ENCODE measurements at regions not wholly inside any gene's neighbourhood (a gene's known extent, or its start where the extent isn't known, plus 50 kb on each side); places are given as distances from the start of the nearest gene placed in this dataset.

GRCh38 chr14:54337314-54337713, 59.5 kb upstream of the CDKN3 start:
- no peaks in the 10 kb centered on the region for H3K9me3 ChIP-seq (ENCODE audit: control insufficient read depth, insufficient read depth, low read length)
- H3K27me3 ChIP-seq (ENCODE audit: control insufficient read depth, insufficient read depth, low read length) = no peaks in the 10 kb centered on the region
- H3K36me3 ChIP-seq (ENCODE audit: control insufficient read depth, insufficient read depth, low read length) = no peaks in the 10 kb centered on the region
- H3K9ac ChIP-seq (ENCODE audit: low read depth, low read length) = no peak overlapping the region
- peaks cover 29% of the 10 kb centered on the region for H3K4me1 ChIP-seq (ENCODE audit: control insufficient read depth, insufficient read depth, low read length)
- no peak overlapping the region for H3K27ac ChIP-seq (ENCODE audit: low read depth, low read length)
- no peak overlapping the region for H3K4me3 ChIP-seq (ENCODE audit: low read depth, low read length)

- no peak overlapping the region for H3K9ac ChIP-seq (ENCODE audit: low read depth, low read length)
- H3K27ac ChIP-seq (ENCODE audit: low read depth, low read length) = no peak overlapping the region
- no peaks in the 10 kb centered on the region for H3K9me3 ChIP-seq (ENCODE audit: control insufficient read depth, insufficient read depth, low read length)
- H3K4me3 ChIP-seq (ENCODE audit: low read depth, low read length) = no peak overlapping the region
- no peaks in the 10 kb centered on the region for H3K27me3 ChIP-seq (ENCODE audit: control insufficient read depth, insufficient read depth, low read length)
- no peaks in the 10 kb centered on the region for H3K36me3 ChIP-seq (ENCODE audit: control insufficient read depth, insufficient read depth, low read length)
- H3K4me1 ChIP-seq (ENCODE audit: control insufficient read depth, insufficient read depth, low read length) = peaks cover 29% of the 10 kb centered on the region
Observed at GRCh38 chr14:54338696-54339317, 58.0 kb upstream of the CDKN3 start.

GRCh38 chr14:54339771-54340170, 57.0 kb upstream of the CDKN3 start:
- H3K27ac ChIP-seq (ENCODE audit: low read depth, low read length) = peak overlapping the region; percentile 28
- no peak overlapping the region for H3K9ac ChIP-seq (ENCODE audit: low read depth, low read length)
- no peaks in the 10 kb centered on the region for H3K9me3 ChIP-seq (ENCODE audit: control insufficient read depth, insufficient read depth, low read length)
- no peaks in the 10 kb centered on the region for H3K36me3 ChIP-seq (ENCODE audit: control insufficient read depth, insufficient read depth, low read length)
- peaks cover 29% of the 10 kb centered on the region for H3K4me1 ChIP-seq (ENCODE audit: control insufficient read depth, insufficient read depth, low read length)
- H3K4me3 ChIP-seq (ENCODE audit: low read depth, low read length) = no peak overlapping the region
- H3K27me3 ChIP-seq (ENCODE audit: control insufficient read depth, insufficient read depth, low read length) = no peaks in the 10 kb centered on the region

- Histone ChIP-seq H3K9ac (ENCODE audit: low read depth, low read length) (no peak overlapping the region), H3K4me3 (ENCODE audit: low read depth, low read length) (no peak overlapping the region)
Observed at GRCh38 chr14:54342806-54343205, 54.0 kb upstream of the CDKN3 start.

GRCh38 chr14:54343272-54344121, 53.3 kb upstream of the CDKN3 start:
- Histone ChIP-seq H3K36me3 (ENCODE audit: control insufficient read depth, insufficient read depth, low read length) (no peaks in the 10 kb centered on the region), H3K9ac (ENCODE audit: low read depth, low read length) (no peak overlapping the region), H3K27ac (ENCODE audit: low read depth, low read length) (no peak overlapping the region), H3K9me3 (ENCODE audit: control insufficient read depth, insufficient read depth, low read length) (no peaks in the 10 kb centered on the region), H3K4me1 (ENCODE audit: control insufficient read depth, insufficient read depth, low read length) (peaks cover 29% of the 10 kb centered on the region), H3K27me3 (ENCODE audit: control insufficient read depth, insufficient read depth, low read length) (no peaks in the 10 kb centered on the region), H3K4me3 (ENCODE audit: low read depth, low read length) (no peak overlapping the region)

More at GRCh38 chr14:54342806-54343205, 54.0 kb upstream of the CDKN3 start:
- Histone ChIP-seq H3K4me1 (ENCODE audit: control insufficient read depth, insufficient read depth, low read length) (peaks cover 29% of the 10 kb centered on the region), H3K27me3 (ENCODE audit: control insufficient read depth, insufficient read depth, low read length) (no peaks in the 10 kb centered on the region), H3K27ac (ENCODE audit: low read depth, low read length) (no peak overlapping the region), H3K36me3 (ENCODE audit: control insufficient read depth, insufficient read depth, low read length) (no peaks in the 10 kb centered on the region), H3K9me3 (ENCODE audit: control insufficient read depth, insufficient read depth, low read length) (no peaks in the 10 kb centered on the region)

GRCh38 chr14:54344445-54344844, 52.4 kb upstream of the CDKN3 start:
- Histone ChIP-seq H3K27me3 (ENCODE audit: control insufficient read depth, insufficient read depth, low read length) (no peaks in the 10 kb centered on the region), H3K4me3 (ENCODE audit: low read depth, low read length) (no peak overlapping the region), H3K9ac (ENCODE audit: low read depth, low read length) (no peak overlapping the region), H3K36me3 (ENCODE audit: control insufficient read depth, insufficient read depth, low read length) (no peaks in the 10 kb centered on the region), H3K4me1 (ENCODE audit: control insufficient read depth, insufficient read depth, low read length) (peaks cover 30% of the 10 kb centered on the region), H3K9me3 (ENCODE audit: control insufficient read depth, insufficient read depth, low read length) (no peaks in the 10 kb centered on the region), H3K27ac (ENCODE audit: low read depth, low read length) (no peak overlapping the region)

- Histone ChIP-seq H3K4me1 (ENCODE audit: control insufficient read depth, insufficient read depth, low read length) (peaks cover 25% of the 10 kb centered on the region), H3K9ac (ENCODE audit: low read depth, low read length) (no peak overlapping the region), H3K4me3 (ENCODE audit: low read depth, low read length) (no peak overlapping the region), H3K9me3 (ENCODE audit: control insufficient read depth, insufficient read depth, low read length) (no peaks in the 10 kb centered on the region), H3K36me3 (ENCODE audit: control insufficient read depth, insufficient read depth, low read length) (no peaks in the 10 kb centered on the region), H3K27me3 (ENCODE audit: control insufficient read depth, insufficient read depth, low read length) (no peaks in the 10 kb centered on the region), H3K27ac (ENCODE audit: low read depth, low read length) (no peak overlapping the region)
Observed at GRCh38 chr14:54346257-54346656, 50.5 kb upstream of the CDKN3 start.

All from HUES48 (cell line).